ENCODE measurements at regions not wholly inside any gene's neighbourhood (a gene's known extent, or its start where the extent isn't known, plus 50 kb on each side); places are given as distances from the start of the nearest gene placed in this dataset.

DNA sequence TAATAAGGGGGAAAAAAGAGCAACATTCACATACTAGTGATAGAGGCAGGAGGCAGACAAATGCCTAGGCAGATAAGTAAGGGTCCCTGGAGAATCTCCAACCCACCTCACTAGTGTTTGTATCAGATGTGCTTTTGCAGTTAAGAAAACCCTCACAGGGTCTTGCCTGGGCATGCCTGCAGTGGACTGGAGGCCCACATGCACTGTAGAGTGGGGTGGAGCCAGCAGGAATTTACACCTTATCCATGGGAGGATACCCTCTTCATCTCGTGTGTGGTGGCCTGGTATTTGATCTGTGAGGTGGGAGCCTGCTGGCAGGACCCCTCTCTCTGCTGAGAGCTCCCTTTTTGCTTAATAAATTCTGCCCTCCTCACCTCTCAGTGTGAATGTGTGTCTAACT lies 238.0 kb upstream of the SLC16A7 start:
- TF ChIP-seq EZH2 (IDR thresholded peaks at IDR 0.05; ENCODE audit: borderline replicate concordance) = no peak
- TF ChIP-seq, protein P1, sequence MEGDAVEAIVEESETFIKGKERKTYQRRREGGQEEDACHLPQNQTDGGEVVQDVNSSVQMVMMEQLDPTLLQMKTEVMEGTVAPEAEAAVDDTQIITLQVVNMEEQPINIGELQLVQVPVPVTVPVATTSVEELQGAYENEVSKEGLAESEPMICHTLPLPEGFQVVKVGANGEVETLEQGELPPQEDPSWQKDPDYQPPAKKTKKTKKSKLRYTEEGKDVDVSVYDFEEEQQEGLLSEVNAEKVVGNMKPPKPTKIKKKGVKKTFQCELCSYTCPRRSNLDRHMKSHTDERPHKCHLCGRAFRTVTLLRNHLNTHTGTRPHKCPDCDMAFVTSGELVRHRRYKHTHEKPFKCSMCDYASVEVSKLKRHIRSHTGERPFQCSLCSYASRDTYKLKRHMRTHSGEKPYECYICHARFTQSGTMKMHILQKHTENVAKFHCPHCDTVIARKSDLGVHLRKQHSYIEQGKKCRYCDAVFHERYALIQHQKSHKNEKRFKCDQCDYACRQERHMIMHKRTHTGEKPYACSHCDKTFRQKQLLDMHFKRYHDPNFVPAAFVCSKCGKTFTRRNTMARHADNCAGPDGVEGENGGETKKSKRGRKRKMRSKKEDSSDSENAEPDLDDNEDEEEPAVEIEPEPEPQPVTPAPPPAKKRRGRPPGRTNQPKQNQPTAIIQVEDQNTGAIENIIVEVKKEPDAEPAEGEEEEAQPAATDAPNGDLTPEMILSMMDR (IDR thresholded peaks at IDR 0.05; ENCODE audit: poor library complexity) = no peak
- TF ChIP-seq EZH2phosphoT487 (IDR thresholded peaks at IDR 0.05; ENCODE audit: low read depth, severe bottlenecking, unreplicated experiment) = no peak

Data from hepatocyte (in vitro differentiated cells).